Occipital lobe (tissue), 1 donor: ENCODE measurements at regions not wholly inside any gene's neighbourhood (a gene's known extent, or its start where the extent isn't known, plus 50 kb on each side); places are given as distances from the start of the nearest gene placed in this dataset.

Source experiments
- DNase-seq: peaks from one replicate; lab custom pipeline; 2025; lab: John Stamatoyannopoulos, UW

DNA sequence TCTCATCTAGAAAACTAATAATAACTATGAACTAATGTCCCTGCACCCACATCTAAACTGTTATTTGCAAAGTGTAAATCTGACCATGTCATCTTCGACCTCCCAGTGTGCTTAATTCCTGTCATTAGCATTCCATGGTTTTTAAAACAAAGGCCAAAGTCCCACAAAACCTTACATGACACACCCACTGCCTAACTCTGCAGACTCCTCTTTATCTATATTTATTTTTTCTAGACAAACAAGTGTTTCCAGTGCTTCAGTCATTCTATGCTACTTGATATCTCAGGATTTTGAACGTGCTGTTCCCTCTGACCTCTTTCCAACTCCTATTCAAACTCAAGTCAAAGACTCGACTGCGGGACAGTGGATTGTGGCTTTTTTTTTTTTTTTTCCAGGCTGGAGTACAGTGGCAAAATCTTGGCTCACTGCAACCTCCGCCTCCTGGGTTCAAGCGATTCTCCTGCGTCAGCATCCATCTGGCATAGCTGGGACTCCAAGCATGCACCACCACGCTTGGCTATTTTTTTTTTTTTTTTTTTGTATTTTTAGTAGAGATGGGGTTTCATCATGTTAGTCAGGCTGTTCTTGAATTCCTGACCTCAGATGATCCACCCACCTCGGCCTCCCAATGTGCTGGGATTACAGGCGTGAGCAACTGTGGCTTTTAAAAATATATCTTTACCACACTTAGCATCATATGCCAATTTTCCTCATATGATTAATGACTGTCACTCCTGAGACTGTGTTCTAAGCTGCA, 1511.0 kb downstream of the ARAP2 start:
- DNase-seq: no peak

- no peak for DNase-seq
Measured at GRCh38 chr4:34766935-34767334, 1477.4 kb downstream of the ARAP2 start.

GRCh38 chr4:34767407-34767806, 1476.9 kb downstream of the ARAP2 start:
- no peak for DNase-seq

GRCh38 chr4:34771632-34772031, 1472.7 kb downstream of the ARAP2 start:
- DNase-seq: no peak

DNA sequence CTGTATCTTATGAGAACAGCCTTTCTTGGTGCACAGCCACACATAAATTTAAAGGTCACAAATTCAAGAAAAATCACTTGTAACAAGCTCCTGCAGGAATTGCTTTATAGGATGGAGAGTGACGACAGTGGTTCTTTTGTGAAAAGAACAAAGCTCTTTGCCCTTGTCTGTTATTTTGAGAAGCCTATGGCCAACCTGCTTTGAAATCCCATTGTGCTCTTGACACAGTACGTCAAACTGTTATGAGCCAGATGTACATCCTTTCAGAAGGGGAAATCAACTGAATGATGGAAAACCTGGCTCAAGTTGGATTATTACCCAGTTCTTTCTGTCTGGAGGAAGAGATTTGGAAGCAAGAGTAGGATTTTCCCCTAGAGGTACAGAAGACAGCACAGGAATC, 1454.2 kb downstream of the ARAP2 start:
- no peak for DNase-seq

DNA sequence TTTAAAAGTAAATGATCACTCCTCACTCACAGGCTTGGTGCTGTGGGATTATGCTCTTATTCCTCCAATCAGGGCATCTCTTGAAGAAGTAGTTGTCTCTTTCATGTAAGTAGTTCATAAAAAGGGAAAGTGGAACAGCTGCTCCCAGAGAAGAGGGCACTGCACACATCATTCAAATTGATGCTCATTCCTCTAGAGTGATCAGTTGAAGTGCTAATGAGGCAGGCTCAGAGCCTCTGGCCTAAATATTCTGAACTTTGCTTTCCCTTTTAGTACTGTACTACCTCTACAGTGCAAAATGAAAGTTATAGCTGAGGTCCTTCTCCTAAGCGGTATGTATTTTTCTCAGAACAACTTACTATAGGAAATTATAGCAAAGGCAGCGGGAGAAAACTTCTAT, 1453.1 kb downstream of the ARAP2 start:
- no peak for DNase-seq

GRCh38 chr4:34800953-34801352, 1443.4 kb downstream of the ARAP2 start:
- DNase-seq: no peak

DNA sequence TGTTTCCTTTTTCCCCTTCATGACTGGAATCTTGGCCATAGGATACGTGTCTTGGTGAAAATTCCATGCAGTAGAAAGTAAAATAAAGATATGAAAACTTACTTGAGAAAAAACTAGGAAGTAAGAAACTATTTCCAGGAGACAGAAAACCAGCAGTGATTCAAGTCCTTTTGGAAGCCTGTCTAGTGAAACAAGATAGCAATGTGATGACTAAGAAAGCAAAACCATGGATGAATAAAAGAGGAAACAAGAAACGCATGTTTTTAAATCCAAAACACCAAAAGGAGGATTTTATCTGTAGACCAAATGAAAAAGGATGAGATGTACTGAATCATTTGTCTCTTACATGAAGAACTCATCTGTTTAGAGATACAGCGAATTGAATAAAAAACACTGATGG, 1430.0 kb downstream of the ARAP2 start:
- no peak for DNase-seq

GRCh38 chr4:34824515-34824914, 1419.8 kb downstream of the ARAP2 start:
- no peak for DNase-seq

- DNase-seq: no peak
Measured at GRCh38 chr4:34826660-34827059, 1417.7 kb downstream of the ARAP2 start.

DNA sequence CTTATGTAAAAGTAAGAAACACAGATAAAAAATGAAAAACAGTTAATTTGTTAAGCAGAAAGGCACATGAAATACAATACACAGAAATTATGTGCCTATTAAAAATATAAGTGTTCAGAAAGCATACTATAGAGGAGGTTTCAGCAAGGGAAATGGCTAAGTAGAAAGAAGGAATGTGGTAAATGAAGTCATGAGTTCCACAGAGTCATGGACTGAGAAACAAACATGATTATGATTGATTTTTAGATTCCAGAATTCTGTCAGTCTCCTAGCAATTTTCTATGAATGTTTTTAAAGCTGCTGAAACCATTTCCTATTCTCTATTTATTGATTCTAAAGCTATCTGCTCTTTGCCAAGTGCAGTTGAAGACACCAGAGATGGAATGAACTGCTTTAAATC, 1398.4 kb downstream of the ARAP2 start:
- no peak for DNase-seq

- no peak for DNase-seq
Measured at GRCh38 chr4:34850421-34850820, 1393.9 kb downstream of the ARAP2 start.

DNA sequence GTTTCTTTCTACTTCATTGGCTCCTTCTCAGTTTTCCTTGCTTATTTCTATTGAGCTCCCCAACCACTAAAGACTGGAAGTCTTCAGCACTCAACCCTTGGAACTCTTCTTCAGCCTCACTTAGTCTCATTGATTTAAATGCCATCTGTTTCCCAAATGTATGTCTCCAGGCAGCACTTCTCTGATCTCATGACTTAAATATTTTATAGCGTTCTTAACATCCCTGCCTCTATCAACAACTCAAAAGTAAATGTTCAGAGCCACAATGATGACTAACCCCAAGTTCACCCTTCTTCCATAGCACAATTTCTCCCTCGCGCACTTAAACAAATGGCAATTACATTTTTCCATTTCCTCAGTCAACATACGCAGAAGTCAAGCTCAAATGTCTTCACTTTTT, 1393.3 kb downstream of the ARAP2 start:
- no peak for DNase-seq

DNA sequence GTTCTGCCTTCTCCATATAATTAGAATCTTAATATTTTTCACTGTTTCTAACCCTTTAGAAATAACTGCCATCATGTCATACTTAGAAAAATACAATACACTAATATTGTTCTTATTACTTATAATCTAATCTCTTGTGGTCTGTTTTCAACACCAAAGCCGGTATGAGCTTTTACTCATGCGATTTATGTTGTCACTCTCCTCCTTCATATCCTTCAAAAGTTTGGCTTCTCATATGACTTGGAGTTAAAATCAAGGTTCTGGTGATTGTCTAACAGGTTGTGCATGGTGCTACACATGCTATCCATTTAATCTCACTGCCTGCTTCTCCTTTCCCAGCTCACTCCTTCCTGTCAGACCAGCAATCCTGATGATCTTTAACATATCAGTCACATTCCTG, 1392.9 kb downstream of the ARAP2 start:
- DNase-seq: no peak

GRCh38 chr4:34854451-34854850, 1389.9 kb downstream of the ARAP2 start:
- no peak for DNase-seq

- no peak for DNase-seq
Measured at GRCh38 chr4:34861666-34862065, 1382.6 kb downstream of the ARAP2 start.

GRCh38 chr4:34878961-34879360, 1365.4 kb downstream of the ARAP2 start:
- DNase-seq: no peak

GRCh38 chr4:34880246-34880645, 1364.1 kb downstream of the ARAP2 start:
- DNase-seq: no peak

DNA sequence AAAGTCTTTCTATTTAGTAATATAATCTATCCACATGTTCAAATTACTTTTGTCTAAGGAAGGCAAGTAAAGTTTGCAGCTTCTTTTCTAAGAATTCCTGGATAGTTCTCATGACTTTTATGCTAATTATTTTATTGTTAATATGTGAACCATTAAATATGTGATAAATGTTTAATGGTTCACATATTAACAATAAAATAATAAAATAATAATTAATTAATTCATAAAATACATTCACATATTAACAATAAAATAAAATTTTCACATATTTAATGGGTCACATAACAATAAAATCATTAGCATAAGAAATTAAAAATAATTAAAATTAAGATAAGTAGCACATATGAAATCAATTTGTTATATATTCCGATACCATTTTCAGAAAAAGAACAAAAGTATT, 1352.4 kb downstream of the ARAP2 start:
- no peak for DNase-seq

DNA sequence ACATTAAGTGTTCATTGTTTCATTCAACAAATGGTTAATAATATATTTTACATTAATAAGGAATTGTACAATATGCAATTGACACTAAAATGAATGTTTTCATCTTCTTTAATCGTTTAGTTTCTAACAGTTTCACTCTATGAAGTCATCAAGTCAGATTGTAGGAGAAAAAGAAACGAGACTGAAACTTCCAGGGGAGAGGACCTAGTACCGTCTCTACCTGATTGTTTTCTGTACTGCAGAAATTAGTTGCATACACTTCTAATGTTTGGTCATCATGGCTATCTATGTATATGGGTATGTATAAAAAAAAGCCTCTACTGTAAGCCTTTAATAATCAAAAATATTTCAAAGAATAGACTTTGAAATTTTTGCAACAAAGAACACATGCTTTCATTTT, 1350.9 kb downstream of the ARAP2 start:
- no peak for DNase-seq

DNA sequence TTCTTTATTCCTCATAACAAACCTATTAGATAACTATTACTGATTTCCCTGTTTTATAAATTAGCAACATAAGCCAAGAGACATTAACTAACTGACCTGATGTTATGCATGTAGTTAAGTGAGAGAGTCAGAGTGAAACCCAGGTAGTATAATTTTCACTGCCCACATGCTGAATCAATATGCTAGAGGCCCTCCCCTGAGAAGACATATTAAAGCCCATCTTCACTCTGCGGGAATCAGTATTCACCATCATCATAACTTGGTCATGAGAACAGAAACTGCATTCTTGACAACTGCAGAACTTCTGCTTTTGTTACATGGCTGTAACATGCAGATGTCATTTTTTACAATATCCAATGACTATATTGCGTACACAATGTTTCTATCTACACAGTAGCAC, 1324.3 kb downstream of the ARAP2 start:
- no peak for DNase-seq

DNA sequence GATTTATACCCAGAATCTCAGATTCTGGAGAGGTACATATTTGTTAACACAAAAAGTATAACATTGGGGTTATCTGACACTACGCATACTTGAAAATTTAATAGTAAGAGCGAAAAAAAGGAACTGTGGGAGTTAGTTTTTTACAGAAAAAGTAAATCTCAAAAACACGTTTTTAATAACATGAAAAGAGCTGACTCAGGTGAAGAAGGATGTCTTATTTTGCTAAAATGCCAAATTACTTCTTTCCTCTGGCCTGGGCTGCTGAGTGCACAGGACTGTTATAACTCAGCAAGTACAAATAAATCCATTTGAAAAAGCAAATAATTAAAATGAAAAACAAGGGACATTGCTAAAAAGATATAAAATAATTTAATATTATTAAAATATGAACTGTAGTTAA, 1322.9 kb downstream of the ARAP2 start:
- DNase-seq: no peak

- DNase-seq: no peak
Measured at GRCh38 chr4:34922325-34922724, 1322.0 kb downstream of the ARAP2 start.

GRCh38 chr4:34932591-34932990, 1311.7 kb downstream of the ARAP2 start:
- no peak for DNase-seq
